H9 (cell line): ENCODE measurements at regions not wholly inside any gene's neighbourhood (a gene's known extent, or its start where the extent isn't known, plus 50 kb on each side); places are given as distances from the start of the nearest gene placed in this dataset.

Experiments used
- DNase-seq: peaks from one replicate; pipeline ENCODE4 v3.0.0-alpha.2; 2017
- H2AFZ ChIP-seq: one replicate; pipeline ENCODE4 v1.6.1; 2013; ENCODE audit warnings: mild to moderate bottlenecking, low read length, control low read depth, moderate library complexity
- H2AK5ac ChIP-seq: 2 replicates; pipeline ENCODE4 v1.6.1; 2013; ENCODE audit warnings: low read length, control low read depth, mixed read lengths; ENCODE audit not compliant: insufficient read length
- H2BK120ac ChIP-seq: one replicate; pipeline ENCODE4 v1.6.1; 2013; ENCODE audit warnings: low read depth, mild to moderate bottlenecking, low read length, control low read depth, inconsistent platforms; ENCODE audit not compliant: poor library complexity, severe bottlenecking
- H2BK12ac ChIP-seq: 2 replicates; pipeline ENCODE4 v1.6.1; 2013; ENCODE audit warnings: low read length, control low read depth, mixed read lengths, low read depth; ENCODE audit not compliant: insufficient read length
- H2BK15ac ChIP-seq: 2 replicates; pipeline ENCODE4 v1.6.1; 2013; ENCODE audit warnings: low read depth, low read length, control low read depth
- H2BK20ac ChIP-seq: one replicate; pipeline ENCODE4 v1.6.1; 2013; ENCODE audit warnings: low read depth, mild to moderate bottlenecking, low read length, control low read depth, inconsistent platforms; ENCODE audit not compliant: poor library complexity, severe bottlenecking
- H2BK5ac ChIP-seq: 2 replicates; pipeline ENCODE4 v1.6.1; 2013; ENCODE audit warnings: low read length, control low read depth, mixed read lengths; ENCODE audit not compliant: insufficient read length
- H3K14ac ChIP-seq: 2 replicates; pipeline ENCODE4 v1.6.1; 2013; ENCODE audit warnings: low read length, control low read depth; ENCODE audit not compliant: insufficient read depth
- H3K18ac ChIP-seq: 2 replicates; pipeline ENCODE4 v1.6.1; 2013; ENCODE audit warnings: low read depth, mild to moderate bottlenecking, mixed read lengths, low read length, control low read depth; ENCODE audit not compliant: insufficient read length
- H3K23ac ChIP-seq: 2 replicates; pipeline ENCODE4 v1.6.1; 2013; ENCODE audit warnings: low read length, control low read depth, mixed read lengths, low read depth; ENCODE audit not compliant: insufficient read length
- H3K23me2 ChIP-seq: 2 replicates; pipeline ENCODE4 v1.6.1; 2013; ENCODE audit warnings: low read depth, mild to moderate bottlenecking, mixed read lengths, low read length, control low read depth; ENCODE audit not compliant: insufficient read length, poor library complexity, severe bottlenecking
- H3K27ac ChIP-seq: 2 replicates; pipeline ENCODE4 v1.5.1; 2013; ENCODE audit warnings: low read length, control low read depth, mixed read lengths, low read depth; ENCODE audit not compliant: insufficient read length
- H3K27me3 ChIP-seq: 2 replicates; pipeline ENCODE4 v1.6.1; 2013; ENCODE audit warnings: low read length, control low read depth, inconsistent platforms; ENCODE audit not compliant: insufficient read depth
- H3K4ac ChIP-seq: 2 replicates; pipeline ENCODE4 v1.6.1; 2013; ENCODE audit warnings: low read depth, mild to moderate bottlenecking, control low read depth, inconsistent platforms, low read length, moderate library complexity
- H3K4me1 ChIP-seq: 2 replicates; pipeline ENCODE4 v1.6.1; 2013; ENCODE audit warnings: low read length, control low read depth, inconsistent platforms; ENCODE audit not compliant: insufficient read depth
- H3K4me2 ChIP-seq: 2 replicates; pipeline ENCODE4 v1.6.1; 2013; ENCODE audit warnings: low read length, control low read depth, mixed read lengths; ENCODE audit not compliant: insufficient read length, insufficient read depth
- H3K56ac ChIP-seq: 2 replicates; pipeline ENCODE4 v1.6.1; 2013; ENCODE audit warnings: low read depth, mild to moderate bottlenecking, mixed read lengths, low read length, control low read depth; ENCODE audit not compliant: insufficient read length
- H3K79me1 ChIP-seq: 2 replicates; pipeline ENCODE4 v1.6.1; 2013; ENCODE audit warnings: low read depth, mild to moderate bottlenecking, moderate library complexity, low read length, control low read depth, inconsistent platforms; ENCODE audit not compliant: insufficient read depth, poor library complexity, severe bottlenecking
- H3K79me2 ChIP-seq: 2 replicates; pipeline ENCODE4 v1.6.1; 2013; ENCODE audit warnings: low read length, control low read depth, inconsistent platforms; ENCODE audit not compliant: insufficient read depth
- H3K9ac ChIP-seq: 2 replicates; pipeline ENCODE4 v1.6.1; 2013; ENCODE audit warnings: low read length, control low read depth, mixed read lengths; ENCODE audit not compliant: insufficient read length; ENCODE audit errors: extremely low read depth
- H3K9me3 ChIP-seq: one replicate; pipeline ENCODE4 v1.6.1; 2013; ENCODE audit warnings: low read depth, low read length, inconsistent platforms; ENCODE audit not compliant: control insufficient read depth
- H3T11ph ChIP-seq: one replicate; pipeline ENCODE4 v1.6.1; 2013; ENCODE audit warnings: mild to moderate bottlenecking, low read length, control low read depth, inconsistent platforms
- H4K20me1 ChIP-seq: one replicate; pipeline ENCODE4 v1.6.1; 2013; ENCODE audit not compliant: control insufficient read depth, insufficient read length, insufficient read depth
- H4K5ac ChIP-seq: 2 replicates; pipeline ENCODE4 v1.6.1; 2013; ENCODE audit warnings: low read depth, mild to moderate bottlenecking, mixed read lengths, low read length, control low read depth; ENCODE audit not compliant: insufficient read length
- H4K8ac ChIP-seq: replicated peaks from 2 replicates; pipeline ENCODE4 v1.6.1; 2013; ENCODE audit warnings: low read length, control low read depth, mixed read lengths, low read depth; ENCODE audit not compliant: insufficient read length
- H4K91ac ChIP-seq: 2 replicates; pipeline ENCODE4 v1.6.1; 2013; ENCODE audit warnings: low read depth, mild to moderate bottlenecking, moderate library complexity, mixed read lengths, low read length, control low read depth; ENCODE audit not compliant: insufficient read length
- H3K27ac Mint-ChIP-seq, 3 experiments: 2 replicates in 2 of 3; 3 replicates in 1 of 3; pipeline ENCODE4 v1.8.0; 2020 to 2021; ENCODE audit warnings: mixed read lengths in 3 of 3, mild to moderate bottlenecking in 1 of 3, moderate library complexity in 1 of 3
- H3K27me3 Mint-ChIP-seq: 2 replicates; pipeline ENCODE4 v1.8.0; 2021; ENCODE audit warnings: low read depth, mild to moderate bottlenecking, moderate library complexity, mixed read lengths
- H3K36me3 Mint-ChIP-seq, 3 experiments: 2 replicates in 2 of 3; 3 replicates in 1 of 3; pipeline ENCODE4 v1.8.0; 2020 to 2021; ENCODE audit warnings: low read depth in 3 of 3, mixed read lengths in 3 of 3; ENCODE audit not compliant: insufficient read depth in 1 of 3
- H3K4me1 Mint-ChIP-seq, 2 experiments: 2 replicates each; pipeline ENCODE4 v1.8.0; 2020; ENCODE audit warnings: mixed read lengths in 2 of 2
- H3K4me3 Mint-ChIP-seq, 2 experiments: 2 replicates in 1 of 2; 3 replicates in 1 of 2; pipeline ENCODE4 v1.8.0; 2020 to 2021; ENCODE audit warnings: mild to moderate bottlenecking in 2 of 2, mixed read lengths in 2 of 2, moderate library complexity in 1 of 2
- H3K9me3 Mint-ChIP-seq, 2 experiments: 2 replicates in 1 of 2; 3 replicates in 1 of 2; pipeline ENCODE4 v1.8.0; 2020; ENCODE audit warnings: mild to moderate bottlenecking in 2 of 2, mixed read lengths in 2 of 2, moderate library complexity in 1 of 2
- WGBS: extraction: QIAGEN DNeasy Blood & Tissue Kit; methylation state at CpG from one replicate; pipeline ENCODE4 v1.1.7; 2013; ENCODE audit warnings: missing lambda C conversion rate, low lambda C conversion rate, mixed read lengths; ENCODE audit not compliant: insufficient read length; ENCODE audit errors: extremely low coverage; 5-methylcytosine and 5-hydroxymethylcytosine counted together
- TF ChIP-seq, protein P1 (sequence below): fragments of 200-600 bp; sonication (generic); conservative IDR thresholded peaks from 3 replicates; pipeline ENCODE4 v1.8.0; 2021; ENCODE audit warnings: antibody characterized with exemption, mild to moderate bottlenecking

DNA sequence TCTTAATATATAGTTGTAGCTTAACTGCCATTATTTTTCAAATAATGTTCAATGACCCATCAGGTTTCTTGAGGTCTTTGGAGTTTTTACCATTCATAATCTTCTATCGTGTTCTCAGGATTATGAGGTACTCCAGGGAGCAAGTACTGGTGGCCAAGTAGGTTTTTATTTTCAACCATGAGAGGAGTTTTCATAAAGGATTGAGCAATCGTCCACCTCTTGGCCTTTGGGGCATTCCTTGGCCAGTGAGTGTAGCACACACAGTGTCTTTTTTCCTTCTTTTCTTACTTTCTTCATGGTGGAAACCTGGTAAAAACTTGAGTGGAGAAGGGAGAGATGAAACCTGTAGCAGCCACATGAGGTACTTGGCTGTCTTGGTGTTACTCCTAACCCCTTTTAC lies 567.0 kb upstream of the NR3C2 start:
- peaks cover 7 to 12% of the 10 kb centered on the region in 2 experiments for H3K4me1 Mint-ChIP-seq

More for the DNA sequence above, 567.0 kb upstream of the NR3C2 start:
- H4K5ac ChIP-seq, result no peak overlapping the region
- no CpG with 5 or more reads among the region's 2 CpGs for WGBS
- H3K4me1 ChIP-seq, result no peaks in the 10 kb centered on the region
- no peak overlapping the region for H3K18ac ChIP-seq
- H4K8ac ChIP-seq, result no peak overlapping the region
- H3K27me3 ChIP-seq, result no peaks in the 10 kb centered on the region
- Mint-ChIP-seq H3K27me3 (no peaks in the 10 kb centered on the region), H3K4me3 (no peak overlapping the region), H3K9me3 (peaks cover 0 to 3% of the 10 kb centered on the region in 2 experiments; a peak in 2 of 5 replicates), H3K36me3 (peaks cover 0 to 12% (median 0%) of the 10 kb centered on the region in 3 experiments; a peak in 1 of 7 replicates), H3K27ac (no peak overlapping the region; a peak in 1 of 7 replicates)
- no peak overlapping the region for H2BK15ac ChIP-seq
- no peaks in the 10 kb centered on the region for H3K79me1 ChIP-seq
- H2AK5ac ChIP-seq, result no peak overlapping the region
- H2AFZ ChIP-seq, result no peak overlapping the region
- no peak overlapping the region for H3K56ac ChIP-seq
- no peak overlapping the region for H4K91ac ChIP-seq
- DNase-seq, result no peak
- no peak overlapping the region for H2BK20ac ChIP-seq
- TF ChIP-seq, protein P1, sequence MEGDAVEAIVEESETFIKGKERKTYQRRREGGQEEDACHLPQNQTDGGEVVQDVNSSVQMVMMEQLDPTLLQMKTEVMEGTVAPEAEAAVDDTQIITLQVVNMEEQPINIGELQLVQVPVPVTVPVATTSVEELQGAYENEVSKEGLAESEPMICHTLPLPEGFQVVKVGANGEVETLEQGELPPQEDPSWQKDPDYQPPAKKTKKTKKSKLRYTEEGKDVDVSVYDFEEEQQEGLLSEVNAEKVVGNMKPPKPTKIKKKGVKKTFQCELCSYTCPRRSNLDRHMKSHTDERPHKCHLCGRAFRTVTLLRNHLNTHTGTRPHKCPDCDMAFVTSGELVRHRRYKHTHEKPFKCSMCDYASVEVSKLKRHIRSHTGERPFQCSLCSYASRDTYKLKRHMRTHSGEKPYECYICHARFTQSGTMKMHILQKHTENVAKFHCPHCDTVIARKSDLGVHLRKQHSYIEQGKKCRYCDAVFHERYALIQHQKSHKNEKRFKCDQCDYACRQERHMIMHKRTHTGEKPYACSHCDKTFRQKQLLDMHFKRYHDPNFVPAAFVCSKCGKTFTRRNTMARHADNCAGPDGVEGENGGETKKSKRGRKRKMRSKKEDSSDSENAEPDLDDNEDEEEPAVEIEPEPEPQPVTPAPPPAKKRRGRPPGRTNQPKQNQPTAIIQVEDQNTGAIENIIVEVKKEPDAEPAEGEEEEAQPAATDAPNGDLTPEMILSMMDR, result no peak
- no peak overlapping the region for H2BK12ac ChIP-seq
- H4K20me1 ChIP-seq, result no peaks in the 10 kb centered on the region
- no peak overlapping the region for H3K4ac ChIP-seq
- no peak overlapping the region for H2BK120ac ChIP-seq
- no peak overlapping the region for H3K9ac ChIP-seq
- H3K79me2 ChIP-seq, result no peaks in the 10 kb centered on the region
- H3K4me2 ChIP-seq, result no peak overlapping the region
- no peak overlapping the region for H3T11ph ChIP-seq
- no peak overlapping the region for H3K23ac ChIP-seq
- H3K9me3 ChIP-seq, result no peaks in the 10 kb centered on the region
- H3K23me2 ChIP-seq, result no peaks in the 10 kb centered on the region
- no peak overlapping the region for H3K14ac ChIP-seq
- H2BK5ac ChIP-seq, result no peak overlapping the region
- H3K27ac ChIP-seq, result no peak overlapping the region
